ENCODE measurements at regions not wholly inside any gene's neighbourhood (a gene's known extent, or its start where the extent isn't known, plus 50 kb on each side); places are given as distances from the start of the nearest gene placed in this dataset.
"Not testable (repeated sequence)": the region's sequence is repeated elsewhere in the genome, so short reads cannot be mapped to it uniquely, and the experiment has no call there.

DNA sequence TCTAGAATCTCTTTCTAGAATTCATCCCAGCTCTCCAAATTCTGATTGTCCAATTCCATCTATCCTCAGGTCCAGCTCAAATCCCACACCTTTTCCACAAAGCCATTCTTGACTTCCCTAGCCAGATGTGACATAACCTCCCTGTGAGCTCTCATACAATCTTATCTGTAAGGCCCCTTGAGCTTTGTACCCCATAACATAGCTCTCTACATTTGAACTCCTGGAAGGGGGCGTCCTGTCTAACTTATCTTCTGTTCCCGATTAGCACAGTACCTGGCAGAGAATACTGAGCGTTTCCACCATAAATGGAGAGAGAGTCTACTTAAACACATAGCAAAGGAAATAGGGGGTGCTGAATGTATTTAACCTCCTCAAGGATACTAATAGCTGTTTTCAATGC, 251.6 kb upstream of the RGMB start:
- no peaks in the 10 kb centered on the region for H3K4me1 Mint-ChIP-seq
- no peak overlapping the region for H3K4me3 Mint-ChIP-seq
- H3K27ac Mint-ChIP-seq = no peak overlapping the region
- H3K27me3 Mint-ChIP-seq = peaks cover 5% of the 10 kb centered on the region
- ATAC-seq (no peak), DNase-seq (no peak)
- H3K9me3 ChIP-seq (ENCODE audit: control insufficient read depth, low read length, poor library complexity, severe bottlenecking) = no peaks in the 10 kb centered on the region
- no peaks in the 10 kb centered on the region for H3K36me3 Mint-ChIP-seq (ENCODE audit: low read depth)

DNA sequence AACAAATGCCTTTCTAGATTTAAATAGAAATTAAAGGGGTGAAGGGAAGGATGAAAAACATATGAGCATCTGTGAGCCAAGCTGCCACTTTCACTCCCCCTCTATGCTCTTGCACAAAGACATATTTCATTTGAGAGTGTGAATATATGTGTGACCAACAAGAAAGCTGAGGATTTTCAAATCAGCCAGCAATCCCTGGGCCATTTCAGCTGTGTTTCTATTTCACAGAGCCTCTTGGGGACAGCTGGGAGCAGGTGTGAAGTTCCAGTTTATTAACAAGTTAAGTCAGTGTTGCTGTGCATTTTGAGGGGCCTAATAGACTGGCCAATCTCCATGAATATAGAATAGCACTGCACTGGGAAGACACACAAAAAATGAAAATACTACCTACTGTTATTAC, 248.7 kb upstream of the RGMB start:
- H3K4me3 Mint-ChIP-seq = no peak overlapping the region
- no peaks in the 10 kb centered on the region for H3K9me3 ChIP-seq (ENCODE audit: control insufficient read depth, low read length, poor library complexity, severe bottlenecking)
- H3K4me1 Mint-ChIP-seq = no peaks in the 10 kb centered on the region
- no peaks in the 10 kb centered on the region for H3K27me3 Mint-ChIP-seq
- DNase-seq = no peak
- no peaks in the 10 kb centered on the region for H3K36me3 Mint-ChIP-seq (ENCODE audit: low read depth)
- ATAC-seq = no peak
- no peak overlapping the region for H3K27ac Mint-ChIP-seq

DNA sequence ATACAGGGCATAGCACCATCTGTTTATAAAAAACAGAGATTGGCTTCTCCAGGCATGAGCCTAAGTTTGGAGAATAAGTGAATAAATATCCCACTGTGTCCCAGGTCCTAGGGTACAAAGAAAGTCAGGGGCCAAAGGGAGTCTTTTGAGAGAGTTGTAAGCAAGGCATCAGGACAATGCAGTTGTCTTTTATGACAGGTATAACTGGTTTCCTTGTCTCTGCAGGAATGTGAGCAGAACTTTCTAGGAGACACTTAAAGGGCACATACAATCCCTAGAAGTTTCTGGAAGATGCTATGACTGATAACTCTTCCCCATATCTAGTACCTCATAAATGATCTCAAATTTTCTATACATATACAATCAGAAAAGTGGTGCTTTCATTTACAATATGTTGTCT, 245.6 kb upstream of the RGMB start:
- DNase-seq (no peak), ATAC-seq (no peak)
- no peaks in the 10 kb centered on the region for H3K36me3 Mint-ChIP-seq (ENCODE audit: low read depth)
- no peak overlapping the region for H3K27ac Mint-ChIP-seq
- no peaks in the 10 kb centered on the region for H3K27me3 Mint-ChIP-seq
- H3K4me1 Mint-ChIP-seq = no peaks in the 10 kb centered on the region
- no peak overlapping the region for H3K4me3 Mint-ChIP-seq
- no peaks in the 10 kb centered on the region for H3K9me3 ChIP-seq (ENCODE audit: control insufficient read depth, low read length, poor library complexity, severe bottlenecking)

DNA sequence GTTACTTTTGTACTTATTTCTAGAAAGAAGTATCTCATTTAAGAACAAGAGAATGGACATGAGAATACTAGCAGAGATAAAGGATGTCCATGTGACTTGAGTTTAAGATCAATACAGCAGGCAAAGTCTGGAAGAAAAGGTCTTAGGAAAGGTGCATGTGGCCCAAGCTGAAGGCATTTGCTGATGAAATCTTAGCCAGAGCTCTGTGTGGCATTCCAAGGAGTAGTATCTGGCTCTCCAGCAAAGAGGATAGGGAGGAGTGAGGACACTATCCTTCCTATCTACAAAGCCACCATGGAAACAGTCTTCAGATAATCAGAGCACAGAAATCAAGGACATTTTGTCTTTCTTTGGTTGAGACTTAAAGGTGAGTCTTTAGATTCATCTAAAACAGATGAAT, 244.1 kb upstream of the RGMB start:
- ATAC-seq (no peak), DNase-seq (no peak)
- H3K27ac Mint-ChIP-seq = no peak overlapping the region
- H3K27me3 Mint-ChIP-seq = no peaks in the 10 kb centered on the region
- no peak overlapping the region for H3K4me3 Mint-ChIP-seq
- no peaks in the 10 kb centered on the region for H3K4me1 Mint-ChIP-seq
- H3K9me3 ChIP-seq (ENCODE audit: control insufficient read depth, low read length, poor library complexity, severe bottlenecking) = no peaks in the 10 kb centered on the region
- no peaks in the 10 kb centered on the region for H3K36me3 Mint-ChIP-seq (ENCODE audit: low read depth)

DNA sequence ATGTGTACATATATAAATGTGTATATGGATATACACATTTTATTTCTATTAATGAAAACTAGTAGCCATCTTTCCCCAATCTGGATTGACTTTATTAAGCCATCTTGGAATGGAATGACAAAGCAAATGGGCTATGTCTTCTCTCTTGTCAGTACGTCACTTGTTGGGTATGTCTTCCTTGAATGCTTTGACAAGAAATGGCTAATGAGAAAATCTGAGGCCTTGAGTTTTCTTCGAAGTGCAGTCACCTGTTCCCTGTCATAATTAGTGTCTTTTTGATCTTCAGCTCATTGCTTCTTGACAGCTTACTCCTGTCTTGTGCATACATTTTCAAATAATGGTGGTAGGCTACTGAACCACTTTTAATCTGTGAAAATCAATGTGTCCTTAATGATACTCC, 243.2 kb upstream of the RGMB start:
- no peaks in the 10 kb centered on the region for H3K9me3 ChIP-seq (ENCODE audit: control insufficient read depth, low read length, poor library complexity, severe bottlenecking)
- ATAC-seq = no peak
- no peaks in the 10 kb centered on the region for H3K4me1 Mint-ChIP-seq
- no peaks in the 10 kb centered on the region for H3K36me3 Mint-ChIP-seq (ENCODE audit: low read depth)
- no peaks in the 10 kb centered on the region for H3K27me3 Mint-ChIP-seq
- DNase-seq = no peak
- no peak overlapping the region for H3K4me3 Mint-ChIP-seq
- no peak overlapping the region for H3K27ac Mint-ChIP-seq

DNA sequence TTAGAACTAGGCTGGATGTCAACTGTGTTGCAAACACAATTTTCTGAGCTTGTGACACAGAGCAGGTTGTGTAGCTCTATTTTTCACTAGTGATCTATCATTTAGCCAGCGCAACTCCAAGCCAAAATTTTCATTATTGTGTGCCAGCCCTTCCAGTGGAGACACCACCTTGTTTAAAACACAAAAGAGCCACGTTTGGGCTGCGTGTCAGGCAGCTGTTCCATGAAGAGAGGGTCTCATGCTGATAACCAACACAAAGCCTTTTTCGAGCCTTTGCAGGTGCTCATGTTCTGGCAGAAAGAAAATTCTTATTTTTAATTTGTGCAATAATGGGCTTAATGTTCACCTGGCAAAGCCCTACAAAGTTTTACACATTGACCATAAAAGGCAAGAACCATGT, 237.6 kb upstream of the RGMB start:
- no peaks in the 10 kb centered on the region for H3K27me3 Mint-ChIP-seq
- H3K4me1 Mint-ChIP-seq = no peaks in the 10 kb centered on the region
- no peak overlapping the region for H3K4me3 Mint-ChIP-seq
- no peaks in the 10 kb centered on the region for H3K36me3 Mint-ChIP-seq (ENCODE audit: low read depth)
- H3K9me3 ChIP-seq (ENCODE audit: control insufficient read depth, low read length, poor library complexity, severe bottlenecking) = peaks cover 3% of the 10 kb centered on the region
- DNase-seq (no peak), ATAC-seq (no peak)
- no peak overlapping the region for H3K27ac Mint-ChIP-seq

DNA sequence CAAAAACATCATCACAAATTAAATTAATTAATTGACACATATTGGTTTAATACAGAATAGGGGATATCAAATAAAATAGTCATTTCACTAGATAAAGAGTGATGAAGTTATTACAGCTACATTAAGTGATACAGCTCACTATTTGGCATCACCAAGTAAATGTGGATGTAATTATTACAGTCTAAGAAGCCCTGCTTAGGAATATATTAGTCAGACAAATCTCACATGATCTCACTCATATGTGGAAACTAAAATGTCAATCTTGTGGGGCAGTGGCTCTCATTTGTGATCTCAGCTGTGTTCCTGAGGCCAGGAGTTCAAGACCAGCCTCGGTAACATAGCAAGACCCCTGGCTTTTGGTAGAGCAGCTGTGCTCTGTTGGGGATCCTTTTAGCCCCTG, 233.4 kb upstream of the RGMB start:
- ATAC-seq (no peak), DNase-seq (no peak)
- peaks cover 5% of the 10 kb centered on the region for H3K9me3 ChIP-seq (ENCODE audit: control insufficient read depth, low read length, poor library complexity, severe bottlenecking)
- H3K36me3 Mint-ChIP-seq (ENCODE audit: low read depth) = no peaks in the 10 kb centered on the region
- no peak overlapping the region for H3K27ac Mint-ChIP-seq
- H3K4me3 Mint-ChIP-seq = no peak overlapping the region
- no peaks in the 10 kb centered on the region for H3K4me1 Mint-ChIP-seq
- no peaks in the 10 kb centered on the region for H3K27me3 Mint-ChIP-seq

DNA sequence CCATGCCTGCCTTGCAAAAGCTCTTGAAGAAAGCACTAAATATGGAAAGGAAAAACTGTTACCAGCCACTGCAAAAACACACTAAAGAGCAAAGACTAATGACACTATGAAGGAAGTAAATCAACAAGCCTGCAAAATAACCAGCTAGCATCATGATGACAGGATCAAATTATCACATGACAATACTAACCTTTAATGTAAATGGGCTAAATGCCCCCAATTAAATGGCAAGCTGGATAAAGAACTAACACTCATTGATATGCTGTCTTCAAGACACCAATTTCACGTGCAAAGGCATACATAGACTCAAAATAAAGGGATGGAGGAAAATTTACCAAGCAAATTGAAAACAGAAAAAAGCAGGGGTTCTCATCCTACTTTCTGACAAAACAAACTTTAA, 231.8 kb upstream of the RGMB start:
- no peaks in the 10 kb centered on the region for H3K27me3 Mint-ChIP-seq
- no peaks in the 10 kb centered on the region for H3K4me1 Mint-ChIP-seq
- DNase-seq (no peak), ATAC-seq (no peak)
- H3K9me3 ChIP-seq (ENCODE audit: control insufficient read depth, low read length, poor library complexity, severe bottlenecking) = peaks cover 5% of the 10 kb centered on the region
- no peak overlapping the region for H3K27ac Mint-ChIP-seq
- H3K4me3 Mint-ChIP-seq = no peak overlapping the region
- no peaks in the 10 kb centered on the region for H3K36me3 Mint-ChIP-seq (ENCODE audit: low read depth)

DNA sequence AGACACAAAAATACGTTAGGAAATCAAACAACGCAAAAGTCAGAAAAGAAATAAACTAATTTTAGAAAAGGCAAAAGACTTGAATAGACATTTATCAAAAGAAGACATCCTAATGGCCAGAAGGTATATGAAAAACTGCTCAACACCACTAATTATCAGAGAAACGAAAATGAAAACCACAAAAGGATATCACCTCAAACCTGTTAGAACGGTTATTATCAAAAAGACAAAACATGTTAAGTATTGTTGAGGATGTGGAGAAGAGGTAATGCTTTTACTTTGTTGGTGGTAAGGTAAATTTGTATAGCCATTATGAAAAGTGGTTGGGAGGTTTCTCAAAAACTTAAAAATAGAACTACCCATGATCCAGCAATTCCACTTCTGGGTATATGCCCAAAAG, 230.0 kb upstream of the RGMB start:
- Mint-ChIP-seq H3K4me1 (no peaks in the 10 kb centered on the region), H3K4me3 (no peak overlapping the region), H3K27ac (no peak overlapping the region), H3K27me3 (no peaks in the 10 kb centered on the region), H3K36me3 (ENCODE audit: low read depth) (no peaks in the 10 kb centered on the region)
- DNase-seq = no peak
- peaks cover 5% of the 10 kb centered on the region for H3K9me3 ChIP-seq (ENCODE audit: control insufficient read depth, low read length, poor library complexity, severe bottlenecking)
- no peak for ATAC-seq

DNA sequence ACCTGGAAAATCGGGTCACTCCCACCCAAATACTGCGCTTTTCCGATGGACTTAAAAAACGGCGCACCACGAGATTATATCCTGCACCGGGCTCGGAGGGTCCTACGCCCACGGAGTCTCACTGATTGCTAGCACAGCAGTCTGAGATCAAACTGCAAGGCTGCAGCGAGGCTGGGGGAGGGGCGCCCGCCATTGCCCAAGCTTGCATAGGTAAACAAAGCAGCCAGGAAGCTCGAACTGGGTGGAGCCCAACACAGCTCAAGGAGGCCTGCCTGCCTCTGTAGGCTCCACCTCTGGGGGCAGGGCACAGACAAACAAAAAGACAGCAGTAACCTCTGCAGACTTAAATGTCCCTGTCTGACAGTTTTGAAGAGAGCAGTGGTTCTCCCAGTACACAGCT, 226.5 kb upstream of the RGMB start:
- not testable (repeated sequence) for ATAC-seq; H3K27ac Mint-ChIP-seq; H3K4me1 Mint-ChIP-seq; H3K36me3 Mint-ChIP-seq (ENCODE audit: low read depth); H3K4me3 Mint-ChIP-seq; H3K27me3 Mint-ChIP-seq; DNase-seq; H3K9me3 ChIP-seq (ENCODE audit: control insufficient read depth, low read length, poor library complexity, severe bottlenecking)

DNA sequence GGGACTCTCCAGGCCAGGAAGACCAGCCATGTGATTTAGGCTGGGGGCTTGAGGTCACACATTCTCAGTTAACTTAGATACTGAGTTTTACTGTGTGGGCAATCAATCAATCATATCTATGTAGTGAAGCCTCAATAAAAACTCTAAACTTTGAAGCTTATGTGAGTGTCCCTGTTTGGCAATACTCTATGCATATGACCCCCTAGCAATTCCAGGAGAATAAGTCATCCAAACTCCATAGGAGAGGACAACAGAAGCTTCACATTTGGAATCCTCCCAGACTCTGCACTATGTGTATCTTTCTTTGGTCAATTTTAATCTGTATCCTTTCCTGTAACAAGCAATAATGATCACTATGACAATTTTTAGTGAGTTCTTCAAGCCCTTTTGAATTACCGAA, 216.8 kb upstream of the RGMB start:
- H3K9me3 ChIP-seq (ENCODE audit: control insufficient read depth, low read length, poor library complexity, severe bottlenecking) = no peaks in the 10 kb centered on the region
- H3K36me3 Mint-ChIP-seq (ENCODE audit: low read depth) = no peaks in the 10 kb centered on the region
- H3K27ac Mint-ChIP-seq = no peak overlapping the region
- no peak for ATAC-seq
- H3K4me1 Mint-ChIP-seq = no peaks in the 10 kb centered on the region
- H3K4me3 Mint-ChIP-seq = no peak overlapping the region
- H3K27me3 Mint-ChIP-seq = no peaks in the 10 kb centered on the region
- no peak for DNase-seq

DNA sequence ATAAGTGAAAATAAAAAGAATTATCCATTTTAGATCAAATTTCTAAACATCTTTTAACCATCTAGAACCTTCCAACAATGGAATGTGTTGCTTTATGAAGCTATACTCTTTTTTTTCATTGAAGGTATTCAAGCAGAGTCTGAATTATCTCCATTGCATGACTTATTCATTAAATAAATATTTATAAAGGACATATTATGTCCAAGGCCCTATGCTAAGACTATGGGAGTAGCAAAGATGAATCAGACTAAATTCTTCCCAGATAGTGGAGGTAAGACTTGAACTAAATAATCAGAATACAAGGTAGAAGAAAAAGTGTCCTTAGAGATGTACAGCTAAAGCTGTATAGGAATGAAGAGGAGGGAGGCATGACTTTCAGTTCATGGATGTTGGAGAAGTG, 215.5 kb upstream of the RGMB start:
- DNase-seq (no peak), ATAC-seq (no peak)
- Mint-ChIP-seq H3K36me3 (ENCODE audit: low read depth) (no peaks in the 10 kb centered on the region), H3K27ac (no peak overlapping the region), H3K27me3 (no peaks in the 10 kb centered on the region), H3K4me1 (no peaks in the 10 kb centered on the region), H3K4me3 (no peak overlapping the region)
- H3K9me3 ChIP-seq (ENCODE audit: control insufficient read depth, low read length, poor library complexity, severe bottlenecking) = no peaks in the 10 kb centered on the region

DNA sequence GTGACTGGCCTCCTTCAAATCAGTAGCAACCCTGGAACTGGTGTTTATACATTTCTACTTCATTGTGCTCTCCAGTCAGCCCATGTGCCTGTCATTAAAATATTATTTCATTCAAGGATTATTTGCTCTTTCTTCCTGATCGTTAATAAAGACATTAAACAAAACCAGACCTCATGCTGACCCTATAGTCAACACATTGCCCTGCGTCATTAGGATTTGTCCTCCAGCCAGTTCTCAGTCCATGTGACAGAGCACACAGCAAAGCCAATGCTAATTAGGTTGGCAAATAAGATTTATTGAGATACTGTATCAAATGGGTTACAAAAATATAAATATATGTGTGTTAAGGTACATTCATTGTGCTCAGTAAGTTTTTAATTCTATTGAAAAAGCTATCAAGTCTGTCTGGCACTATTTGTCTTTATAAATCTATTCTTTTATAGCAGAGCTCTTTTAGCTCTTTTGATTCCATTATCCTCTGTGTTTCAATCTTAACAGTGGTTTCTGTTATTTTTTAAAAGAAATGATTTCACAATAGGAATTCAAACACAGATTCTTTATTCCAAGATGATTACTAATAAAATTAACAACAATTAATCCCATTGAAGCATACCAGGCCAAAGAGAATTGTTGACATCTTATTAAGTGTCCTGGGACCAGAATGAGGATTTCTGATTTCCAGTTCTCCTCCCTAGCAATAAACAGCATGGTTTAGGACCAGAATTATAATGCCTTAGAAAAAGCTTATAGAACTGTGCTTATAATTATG, 209.4 kb upstream of the RGMB start:
- H3K36me3 Mint-ChIP-seq (ENCODE audit: low read depth) = no peaks in the 10 kb centered on the region

DNA sequence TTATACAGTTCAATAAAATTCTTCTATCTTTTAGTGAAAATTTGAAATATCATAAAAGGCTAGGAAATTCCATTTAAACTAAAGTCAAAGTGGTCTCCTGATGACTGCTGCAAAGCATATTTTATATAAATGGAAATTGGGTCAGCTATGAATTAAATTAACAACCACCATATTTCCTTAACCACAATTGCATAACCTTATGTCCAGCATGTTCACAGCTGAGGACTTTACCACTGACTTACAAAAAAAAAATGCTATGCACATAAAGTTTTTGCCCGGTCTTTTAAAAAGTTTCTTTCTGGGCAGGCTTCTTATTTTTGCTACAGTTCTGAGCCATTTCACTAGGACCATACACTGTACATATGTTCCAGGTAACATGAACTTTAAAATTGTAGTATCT, 208.6 kb upstream of the RGMB start:
- Mint-ChIP-seq H3K4me1 (no peaks in the 10 kb centered on the region), H3K27ac (no peak overlapping the region), H3K27me3 (peaks cover 5% of the 10 kb centered on the region), H3K36me3 (ENCODE audit: low read depth) (no peaks in the 10 kb centered on the region), H3K4me3 (no peak overlapping the region)
- H3K9me3 ChIP-seq (ENCODE audit: control insufficient read depth, low read length, poor library complexity, severe bottlenecking) = no peaks in the 10 kb centered on the region
- no peak for ATAC-seq
- no peak for DNase-seq

More for the DNA sequence above, 209.4 kb upstream of the RGMB start:
- no peak for ATAC-seq
- no peaks in the 10 kb centered on the region for H3K4me1 Mint-ChIP-seq
- DNase-seq = no peak
- no peaks in the 10 kb centered on the region for H3K9me3 ChIP-seq (ENCODE audit: control insufficient read depth, low read length, poor library complexity, severe bottlenecking)
- H3K4me3 Mint-ChIP-seq = no peak overlapping the region
- H3K27me3 Mint-ChIP-seq = peaks cover 5% of the 10 kb centered on the region
- no peak overlapping the region for H3K27ac Mint-ChIP-seq
